Stimulated activated CD4-positive, alpha-beta T cell treated with anti-CD3 and anti-CD28 coated beads, Interleukin-15, amount 100 ng/mL, for 24 hours (primary cell): ENCODE measurements at regions not wholly inside any gene's neighbourhood (a gene's known extent, or its start where the extent isn't known, plus 50 kb on each side); places are given as distances from the start of the nearest gene placed in this dataset.
"Not testable (repeated sequence)": the region's sequence is repeated elsewhere in the genome, so short reads cannot be mapped to it uniquely, and the experiment has no call there.

ENCODE experiments used
- DNase-seq: peaks from one replicate; pipeline ENCODE4 v3.0.0-alpha.2; 2020

DNA sequence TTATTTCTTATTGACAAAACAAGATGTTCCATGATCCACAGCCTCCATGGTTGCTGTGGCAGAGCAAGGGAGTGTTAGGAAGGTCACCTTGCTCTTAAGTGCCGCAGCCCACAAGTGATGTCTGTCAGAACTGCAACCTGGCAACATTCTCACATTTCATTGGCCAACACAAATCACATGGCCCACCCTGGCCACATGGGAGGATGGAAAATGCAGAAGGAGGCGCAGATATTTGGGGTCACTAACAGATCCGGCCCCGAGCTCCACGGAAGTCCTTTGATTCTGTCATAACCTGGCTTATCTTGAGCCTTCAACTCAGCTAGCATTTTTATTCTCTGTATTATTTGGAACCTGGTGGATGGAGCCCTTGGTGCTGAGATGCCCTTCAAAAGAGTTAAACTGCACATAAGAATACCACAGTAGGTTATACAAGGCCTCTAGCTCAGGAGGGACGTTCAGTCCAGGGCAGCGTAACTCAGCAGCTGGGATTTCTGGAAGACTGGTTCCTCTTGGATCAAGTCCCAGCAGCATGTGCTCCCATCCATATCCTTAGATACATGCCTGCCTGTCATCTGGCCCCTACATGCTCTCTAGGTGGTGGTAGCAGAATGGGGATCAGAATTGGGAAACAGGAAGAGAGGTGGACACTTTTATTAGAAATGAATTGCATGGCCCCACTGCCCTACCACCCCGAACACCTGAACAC lies 508.1 kb downstream of the HAPSTR1 start:
- DNase-seq = no peak

DNA sequence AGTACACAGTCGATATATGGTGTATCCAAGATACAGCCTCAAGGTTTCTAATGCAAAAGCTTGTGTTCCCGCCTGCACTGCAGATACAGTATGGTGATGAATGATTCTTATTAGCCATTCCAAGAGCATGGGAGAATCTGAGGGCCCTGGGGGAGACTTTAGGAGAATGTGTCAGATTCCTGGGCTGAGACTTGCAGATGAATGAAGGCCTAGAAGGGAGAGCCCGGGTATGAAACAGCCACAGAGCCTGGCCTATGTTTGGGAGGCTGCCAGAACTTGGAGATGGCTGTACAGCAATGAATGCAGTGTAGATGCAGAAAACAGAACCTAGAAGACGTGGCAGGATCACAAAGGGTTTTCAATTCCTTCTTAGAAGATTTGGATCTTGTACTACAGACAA lies 510.7 kb downstream of the HAPSTR1 start:
- DNase-seq = no peak

DNA sequence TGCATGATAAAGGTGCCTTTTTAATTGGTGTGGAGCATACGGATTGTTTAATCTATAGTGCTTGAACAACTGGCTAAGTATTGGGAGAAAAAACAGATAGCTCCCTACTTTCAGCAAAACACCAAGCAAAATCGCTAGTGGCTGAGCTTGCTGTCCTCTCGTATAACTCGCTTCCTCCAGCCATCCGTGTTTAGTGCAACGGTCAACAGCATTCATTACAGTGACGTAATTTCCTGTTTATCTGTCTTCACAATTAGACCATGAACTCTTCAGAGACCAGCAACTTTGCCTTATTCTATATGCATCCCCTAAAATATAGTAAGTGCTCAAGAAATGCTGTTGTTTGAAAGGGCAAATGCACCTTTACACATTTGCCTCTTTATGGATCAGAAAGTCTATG lies 511.9 kb downstream of the HAPSTR1 start:
- no peak for DNase-seq

DNA sequence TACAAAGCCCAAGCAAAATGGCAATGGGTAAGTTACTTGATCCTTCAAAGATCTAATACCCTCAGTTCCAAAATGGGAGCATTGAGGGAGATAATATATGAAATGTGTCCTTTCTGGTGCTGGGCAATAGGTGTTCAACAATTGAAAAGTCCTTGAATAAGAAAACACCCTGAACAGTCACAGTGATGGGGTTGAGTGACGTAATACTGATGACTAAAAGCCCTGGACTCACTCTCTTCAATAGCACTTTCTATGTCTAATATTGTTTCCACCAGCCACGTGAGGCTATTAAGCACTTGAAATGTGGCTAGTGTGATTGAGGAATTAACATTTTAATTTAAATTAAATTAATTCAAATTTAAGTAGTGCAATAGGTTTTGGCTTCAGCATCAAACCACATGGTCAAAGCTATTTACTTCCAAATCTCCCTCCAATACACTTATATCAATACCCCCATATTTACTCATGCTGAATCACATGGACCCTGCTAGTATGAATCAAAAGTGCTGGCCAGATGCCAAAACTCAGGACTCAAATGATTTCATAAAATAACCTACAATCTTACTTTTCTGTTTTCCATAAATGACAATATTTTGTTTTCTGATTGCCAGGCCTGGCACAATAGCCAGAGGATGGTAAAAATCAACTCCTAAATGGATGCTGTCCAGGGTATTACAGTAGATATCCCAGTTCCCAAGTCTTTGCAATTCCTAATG lies 516.2 kb downstream of the HAPSTR1 start:
- DNase-seq = no peak

DNA sequence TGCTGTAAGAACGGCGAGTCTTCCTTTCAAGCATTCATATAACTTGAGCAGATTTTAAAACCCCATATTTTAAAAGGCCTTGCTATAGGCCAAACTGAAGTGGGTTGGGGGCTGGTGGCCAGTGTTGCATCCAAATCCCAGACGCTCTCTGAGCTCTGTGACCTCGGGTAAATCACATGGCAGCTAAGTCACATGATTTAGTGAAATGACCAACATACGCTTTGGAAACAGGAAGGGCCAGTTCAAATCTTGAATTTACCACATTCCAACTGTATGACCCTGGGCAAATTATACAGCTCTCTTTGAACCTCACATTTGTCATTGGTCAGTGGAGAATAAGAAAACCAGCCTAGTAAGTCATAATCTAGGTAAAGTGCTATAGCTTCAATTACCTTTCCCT lies 519.3 kb downstream of the HAPSTR1 start:
- DNase-seq = no peak

DNA sequence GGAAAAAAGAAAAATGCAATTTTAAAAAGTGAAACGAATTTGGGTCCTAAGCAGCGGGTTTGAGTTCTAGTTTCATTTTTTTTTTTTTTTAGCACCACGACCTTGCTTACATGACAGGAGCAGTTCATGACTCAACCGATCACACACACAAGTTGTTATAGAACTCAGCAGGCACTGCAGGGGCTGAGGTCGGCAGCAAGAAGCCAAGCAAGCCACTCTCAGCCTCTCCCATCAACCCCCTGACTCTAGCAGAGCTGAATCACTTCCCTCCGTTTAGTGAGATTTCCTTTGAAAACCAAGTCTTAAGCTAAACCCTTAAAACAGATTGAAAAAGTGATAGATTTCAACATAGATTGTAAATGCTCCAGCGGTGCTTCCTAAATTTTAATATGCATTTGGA lies 520.8 kb downstream of the HAPSTR1 start:
- DNase-seq = no peak

DNA sequence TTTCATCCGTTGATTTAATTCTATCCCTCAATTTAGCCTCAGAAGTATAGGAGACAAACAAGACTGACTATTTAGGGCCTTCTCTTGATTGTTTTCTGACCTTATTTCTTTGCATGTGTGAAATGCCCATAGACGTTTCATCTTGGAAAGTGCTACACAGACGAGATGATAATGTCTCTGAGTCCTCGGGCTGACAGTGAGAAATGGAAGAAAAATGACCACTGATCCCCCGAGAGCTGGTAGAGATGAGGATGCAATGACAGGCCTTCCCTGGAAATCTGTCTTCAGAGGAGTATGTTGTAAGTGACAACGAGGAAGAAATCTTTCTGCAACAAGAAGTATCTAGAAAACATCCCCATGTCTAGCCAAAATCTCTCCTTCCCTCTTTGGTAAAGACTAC lies 522.9 kb downstream of the HAPSTR1 start:
- no peak for DNase-seq

DNA sequence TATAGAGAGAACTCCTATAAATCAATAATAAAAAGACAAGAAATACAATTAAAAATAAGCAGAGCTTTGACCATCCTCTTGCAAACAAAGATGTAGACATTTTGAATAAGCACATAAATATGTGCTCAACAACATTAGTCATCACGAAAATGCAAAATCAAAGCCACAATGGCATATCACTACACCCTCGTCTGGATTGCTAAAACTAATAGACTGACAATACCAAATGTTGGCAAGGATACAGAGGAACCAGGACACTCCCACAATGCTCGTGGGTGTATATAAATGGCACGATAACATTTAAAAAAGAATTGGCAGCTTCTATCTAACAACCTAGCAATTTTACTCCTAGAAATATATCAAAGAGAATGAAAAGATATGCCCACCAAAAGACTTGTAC lies 530.8 kb downstream of the HAPSTR1 start:
- no peak for DNase-seq

DNA sequence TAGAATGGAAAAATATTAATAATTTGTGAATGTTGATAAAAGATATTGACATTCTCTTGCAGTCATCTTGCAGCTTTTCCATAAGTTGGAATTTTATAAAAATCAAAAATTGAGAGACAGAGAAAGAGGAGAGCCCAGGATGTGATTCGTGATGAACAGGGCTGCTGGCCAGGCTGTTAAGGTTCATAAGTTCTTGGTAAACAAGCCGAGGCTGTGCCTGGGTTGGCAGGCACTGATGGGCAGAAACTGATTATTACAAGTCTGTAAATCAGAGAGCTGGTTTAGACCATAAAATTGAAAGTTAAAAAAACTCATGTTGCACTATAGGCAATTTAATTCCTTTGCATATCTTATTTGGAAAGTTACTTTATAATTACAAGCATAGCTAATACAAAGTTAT lies 533.7 kb downstream of the HAPSTR1 start:
- no peak for DNase-seq

DNA sequence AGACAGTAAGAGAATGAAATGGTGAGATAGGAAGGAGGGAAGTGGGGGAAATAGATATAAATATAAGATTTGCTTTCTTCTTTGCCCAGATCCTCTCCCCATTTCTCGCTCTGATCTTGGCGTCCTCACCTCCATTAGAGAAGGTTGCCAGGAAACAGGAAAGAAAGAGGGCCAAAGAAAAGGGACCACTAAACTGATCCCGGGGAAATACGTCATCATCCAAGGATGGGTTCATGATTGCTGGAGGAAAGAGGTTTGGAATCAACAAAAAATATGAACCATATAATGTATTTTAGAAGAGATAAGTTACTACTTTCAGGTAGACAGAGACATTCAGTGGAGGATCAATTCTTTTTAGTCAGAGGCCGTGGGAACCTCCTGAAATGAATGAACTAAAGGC lies 536.0 kb downstream of the HAPSTR1 start:
- no peak for DNase-seq

DNA sequence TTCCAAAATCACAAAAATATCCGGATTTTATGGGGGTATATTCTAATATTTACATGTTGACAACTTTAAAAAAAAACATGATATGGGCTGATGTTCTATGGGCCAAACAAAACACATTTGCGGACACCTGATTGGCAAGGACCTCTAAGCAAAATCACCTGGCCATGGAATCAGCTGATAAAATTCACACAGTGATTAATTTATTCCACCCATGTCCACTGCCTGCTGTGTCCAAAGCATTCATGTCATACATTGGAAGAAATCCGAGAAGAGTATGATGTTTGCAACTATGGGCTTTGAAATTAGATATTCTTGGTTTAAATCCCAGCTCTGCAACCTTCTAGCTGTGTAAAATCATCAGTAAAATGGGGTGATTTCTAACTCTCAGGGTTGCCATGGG lies 538.7 kb downstream of the HAPSTR1 start:
- no peak for DNase-seq

DNA sequence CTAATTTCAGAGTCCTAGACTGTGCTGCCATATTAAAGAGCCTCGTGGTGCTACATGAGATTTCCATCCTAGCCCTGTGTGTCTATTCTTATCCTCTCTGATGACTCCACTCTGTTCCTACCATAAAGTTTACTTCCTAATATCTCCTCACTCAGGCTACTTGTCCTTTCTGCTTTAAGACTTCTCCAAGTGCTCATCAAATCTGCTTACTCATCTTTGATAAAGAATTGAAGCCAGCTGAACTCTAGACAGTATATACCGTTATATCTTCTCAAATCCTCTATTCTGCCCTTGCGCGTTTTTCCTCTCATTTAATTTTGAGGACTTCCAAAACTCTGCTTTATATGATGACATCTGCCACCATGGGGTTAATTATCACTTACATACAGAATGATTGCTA lies 539.5 kb downstream of the HAPSTR1 start:
- no peak for DNase-seq

DNA sequence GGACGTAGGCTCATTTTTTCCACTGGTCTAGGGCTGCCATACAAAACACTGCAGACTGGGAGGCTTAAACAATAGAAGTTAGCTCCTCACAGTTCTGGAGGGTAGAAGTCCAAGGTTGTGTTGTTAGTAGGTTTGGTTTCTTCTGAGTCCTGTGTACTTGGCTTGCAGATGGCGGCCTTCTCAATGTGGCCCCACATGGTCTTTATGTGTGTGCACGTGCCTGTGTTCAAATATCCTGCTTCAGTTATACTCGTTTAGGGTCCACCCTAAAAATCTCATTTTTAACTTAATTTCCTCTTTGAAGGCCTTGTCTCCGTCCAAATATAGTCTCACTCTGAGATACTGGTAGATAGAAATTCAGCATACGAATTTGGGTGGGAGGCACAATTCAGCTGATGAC lies 542.4 kb downstream of the HAPSTR1 start:
- DNase-seq = no peak

DNA sequence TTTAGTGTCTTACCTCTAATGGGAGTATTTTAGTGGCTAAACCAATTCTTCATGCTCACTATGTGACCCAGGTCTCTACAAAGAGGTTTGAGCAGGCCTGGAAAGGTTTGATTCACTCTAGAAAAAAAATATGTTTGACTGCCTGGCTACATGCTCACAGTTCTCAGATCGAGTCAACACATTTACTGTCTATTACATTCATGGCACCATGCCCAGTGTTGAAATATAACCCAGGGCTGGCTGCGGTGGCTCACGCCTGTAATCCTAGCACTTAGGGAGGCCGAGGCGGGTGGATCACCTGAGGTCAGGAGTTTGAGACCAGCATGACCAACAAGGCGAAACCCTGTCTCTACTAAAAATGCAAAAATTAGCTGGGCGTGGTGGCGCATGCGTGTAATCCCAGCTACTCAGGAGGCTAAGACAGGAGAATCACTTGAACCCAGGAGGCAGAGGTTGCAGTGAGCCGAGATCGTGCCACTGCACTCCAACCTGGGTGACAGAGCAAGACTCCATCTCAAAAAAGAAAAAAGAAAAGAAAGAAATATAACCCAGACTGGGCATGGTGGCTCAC lies 543.8 kb downstream of the HAPSTR1 start:
- DNase-seq = not testable (repeated sequence)

DNA sequence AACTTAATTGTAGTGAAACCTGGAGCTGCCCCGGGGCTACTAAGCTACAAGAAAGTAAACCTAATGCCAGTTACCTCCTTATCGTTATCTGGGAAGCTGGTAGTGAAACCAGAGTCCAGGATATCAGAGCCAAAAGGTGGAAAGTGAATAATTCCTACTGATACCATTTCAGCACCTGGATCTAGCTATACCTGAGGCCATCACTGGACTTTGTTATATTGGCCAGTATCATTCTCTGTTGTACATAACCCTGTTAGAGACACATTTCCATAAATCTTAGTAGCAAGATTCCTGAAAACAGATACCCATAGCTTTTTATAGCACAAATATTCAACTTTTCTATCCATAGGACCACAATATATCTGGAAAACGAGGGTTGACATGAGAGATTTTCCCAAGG lies 538.0 kb downstream of the GRIN2A start:
- DNase-seq = no peak

DNA sequence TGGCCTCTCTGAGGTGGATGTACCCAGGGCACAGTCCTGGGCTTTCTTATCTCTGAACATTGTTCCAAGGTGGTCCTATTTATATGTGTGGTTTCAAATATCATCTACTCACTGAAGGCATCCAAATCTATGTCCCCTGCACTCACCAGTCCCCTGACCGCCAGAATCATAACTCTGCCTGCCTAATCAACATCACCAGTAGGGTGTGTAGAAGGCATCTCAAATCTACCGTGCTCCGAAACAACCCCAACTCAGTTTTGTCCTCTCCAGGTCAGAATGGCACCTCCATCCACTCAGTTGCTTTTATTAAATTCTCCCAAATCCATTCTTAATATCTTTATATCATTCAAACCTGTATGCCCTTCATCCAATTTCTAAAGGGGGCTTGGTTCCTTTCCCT lies 536.3 kb downstream of the GRIN2A start:
- DNase-seq = no peak

DNA sequence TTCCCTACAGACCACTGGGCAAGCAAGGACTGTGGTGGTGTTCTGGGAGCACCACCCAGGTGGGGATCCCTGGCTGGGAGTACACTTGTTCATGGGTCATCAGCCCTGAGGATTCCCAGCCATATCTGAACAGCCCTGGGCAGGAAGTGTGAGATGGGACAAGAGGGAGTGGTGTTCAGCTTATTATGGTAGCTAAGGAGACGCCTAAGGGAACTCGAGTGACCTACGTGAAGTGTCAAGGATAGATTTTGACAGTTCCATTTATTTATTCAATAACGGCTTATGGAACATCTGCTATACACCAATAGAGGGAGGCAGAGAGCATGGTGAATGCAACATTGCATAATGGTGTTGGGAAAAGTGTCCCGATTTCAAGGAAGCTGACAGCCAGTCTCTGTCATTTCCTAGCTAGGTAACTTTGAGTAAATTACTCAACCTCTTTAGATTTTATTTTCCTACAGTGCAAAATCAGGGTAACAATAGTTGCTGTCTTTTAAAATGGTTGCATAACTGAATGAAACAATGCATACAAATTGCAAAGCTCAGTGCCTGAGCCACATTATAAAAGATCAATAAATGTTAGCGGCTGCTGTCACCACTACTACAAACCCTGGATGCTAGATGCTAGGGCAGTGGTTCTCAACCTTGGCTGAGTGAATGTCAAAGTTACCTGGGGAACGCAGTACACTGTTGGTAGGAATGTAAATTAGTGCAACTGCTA lies 534.1 kb downstream of the GRIN2A start:
- DNase-seq = no peak

DNA sequence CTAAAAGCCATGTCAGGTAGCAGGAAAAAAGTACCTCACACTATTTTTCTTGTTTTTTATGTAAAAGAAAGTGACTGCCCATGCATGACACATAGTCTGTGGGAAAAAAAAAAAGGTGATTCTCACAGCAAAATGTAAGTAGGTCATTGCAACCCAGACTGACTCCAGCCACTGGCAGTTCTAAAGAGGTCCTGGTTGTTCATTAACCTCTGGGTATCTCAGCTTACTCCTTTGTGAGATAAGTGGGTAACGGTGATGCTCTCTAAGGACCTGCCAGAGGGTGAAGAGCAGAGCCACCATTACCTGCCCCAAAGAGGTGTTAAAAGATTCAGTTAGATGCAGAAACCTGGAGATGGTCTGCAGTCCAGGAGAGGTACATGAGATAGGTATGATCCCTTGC lies 531.9 kb downstream of the GRIN2A start:
- no peak for DNase-seq

DNA sequence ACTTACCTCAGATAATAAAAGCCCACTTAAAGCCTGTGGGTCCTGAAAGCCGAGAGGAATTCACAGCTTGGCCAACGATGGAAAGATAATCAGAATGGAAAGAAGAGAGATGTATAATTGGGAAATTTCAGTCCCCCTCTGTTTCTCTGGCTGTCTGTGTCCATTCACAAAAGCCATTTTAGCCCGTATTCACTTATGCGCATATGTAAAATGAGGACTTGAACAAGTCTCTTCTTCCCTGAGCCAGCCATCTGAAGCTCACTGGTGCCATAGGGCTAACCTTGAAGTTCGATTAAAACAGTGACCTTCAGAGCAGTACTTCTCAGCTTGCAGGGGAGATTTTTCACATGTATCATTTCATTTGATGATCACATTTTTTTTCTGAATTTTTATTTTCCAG lies 527.2 kb downstream of the GRIN2A start:
- DNase-seq = no peak

DNA sequence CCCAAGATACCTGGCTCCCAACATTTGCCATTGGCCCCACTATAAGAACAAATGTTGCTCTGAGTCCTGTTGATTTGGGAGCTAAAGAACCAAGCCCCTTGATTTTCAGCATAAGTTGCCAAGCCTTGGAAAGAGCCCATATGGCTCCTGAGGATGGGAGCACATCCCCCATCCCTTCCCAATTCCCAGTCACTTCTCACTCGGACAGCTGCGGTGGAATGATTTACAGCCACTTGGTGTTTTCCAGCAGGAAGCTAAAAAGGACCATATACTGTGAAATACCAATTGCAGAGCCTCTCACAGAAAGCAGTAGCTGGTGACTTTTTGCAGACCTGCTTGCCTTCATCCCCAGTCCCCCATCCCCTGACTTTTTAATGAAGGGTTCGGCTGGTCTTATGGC lies 524.6 kb downstream of the GRIN2A start:
- no peak for DNase-seq

DNA sequence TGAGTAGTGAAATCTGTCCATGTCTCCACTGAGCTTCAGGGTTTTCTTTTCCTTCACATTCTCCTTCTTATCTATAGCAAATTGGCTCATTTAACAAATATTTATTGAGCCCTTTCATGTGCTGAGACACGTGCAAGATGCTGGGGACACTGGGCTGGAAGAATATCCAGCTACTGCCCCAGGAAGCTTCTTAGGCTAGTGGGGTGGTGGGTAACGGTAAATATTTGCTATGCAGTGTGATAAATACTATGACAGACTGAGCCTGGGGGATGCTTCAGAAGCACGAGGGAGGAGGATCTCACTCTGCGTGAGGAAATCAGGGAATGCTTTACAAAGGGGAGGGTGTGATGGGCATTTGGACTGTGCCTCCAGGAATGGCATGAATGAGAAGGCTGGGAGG lies 524.1 kb downstream of the GRIN2A start:
- DNase-seq = no peak

DNA sequence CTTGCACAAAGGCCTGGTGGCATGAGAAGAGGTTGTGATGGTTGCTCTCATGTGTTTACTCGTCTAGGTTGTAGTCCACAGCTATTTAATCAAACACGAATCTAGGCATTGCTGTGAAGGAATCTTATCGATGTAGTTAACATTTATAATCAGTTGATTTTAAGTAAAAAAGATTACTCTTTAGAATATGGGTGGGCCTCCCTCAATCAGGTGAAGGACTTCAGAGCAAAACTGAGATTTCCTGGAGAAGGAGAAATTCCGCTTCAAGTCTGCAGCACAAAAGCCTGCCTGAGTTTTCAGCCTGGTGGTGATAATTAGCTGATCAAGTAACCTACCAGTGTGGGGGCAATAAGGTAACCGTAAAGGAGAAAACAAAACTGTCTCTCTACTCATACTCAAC lies 523.6 kb downstream of the GRIN2A start:
- DNase-seq = no peak

DNA sequence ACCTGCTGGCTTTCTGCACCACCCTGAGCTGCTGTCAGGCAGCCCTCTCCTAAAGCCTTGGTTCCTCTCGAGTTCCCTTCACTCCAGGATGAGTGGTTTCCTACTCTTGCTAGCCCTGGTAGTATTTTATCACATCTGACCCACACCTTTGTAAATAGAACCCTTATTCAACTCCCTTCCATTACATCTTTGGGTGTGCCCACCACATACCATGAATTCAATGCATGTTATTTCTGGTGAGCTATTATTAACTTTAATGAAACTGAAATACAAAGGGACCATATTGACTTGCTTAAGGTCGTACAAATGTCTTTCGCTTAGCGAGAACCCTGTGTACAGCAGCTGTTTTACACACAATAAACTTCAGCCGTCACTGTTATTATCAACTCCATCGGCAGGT lies 521.3 kb downstream of the GRIN2A start:
- DNase-seq = no peak
